ENCODE measurements at regions not wholly inside any gene's neighbourhood (a gene's known extent, or its start where the extent isn't known, plus 50 kb on each side); places are given as distances from the start of the nearest gene placed in this dataset.
"Not testable (repeated sequence)": the region's sequence is repeated elsewhere in the genome, so short reads cannot be mapped to it uniquely, and the experiment has no call there.

GRCh38 chr2:201568217-201568820, 75.0 kb downstream of the TMEM237 start:
- no peak for DNase-seq

DNA sequence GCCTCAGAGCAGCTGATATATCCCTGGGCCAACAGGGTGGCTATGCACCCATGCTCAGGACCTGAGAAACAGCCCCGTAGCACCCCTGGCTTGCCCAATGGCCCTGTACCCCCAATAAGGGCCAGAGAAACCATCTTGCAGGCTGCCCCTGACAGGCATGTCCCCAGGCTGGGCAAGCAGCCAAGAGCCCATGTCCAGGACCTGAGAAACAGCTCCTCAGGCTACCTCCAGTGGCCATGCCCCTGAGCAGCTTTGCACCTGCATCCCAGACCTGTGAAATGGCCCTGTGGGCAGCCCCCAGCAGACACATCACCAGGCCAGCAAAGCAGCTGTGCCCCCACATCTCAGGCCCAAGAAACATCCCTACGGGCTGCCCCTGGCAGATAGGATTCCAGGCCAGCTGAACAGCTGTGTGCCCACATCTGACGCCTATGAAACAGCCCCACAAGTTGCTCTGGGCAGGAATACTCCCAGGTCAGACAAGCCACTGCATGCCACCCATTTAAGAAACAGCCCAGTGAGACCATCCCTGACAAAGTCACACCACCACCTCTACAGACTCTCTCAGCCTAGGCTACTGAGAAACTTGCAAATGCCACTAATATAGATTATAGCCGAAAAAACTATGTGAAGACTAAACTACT, 84.1 kb downstream of the TMEM237 start:
- peak in 1 of 3 donors; percentile 6 for DNase-seq

- no peak for DNase-seq
These were observed 84.6 kb downstream of the TMEM237 start for GRCh38 chr2:201558665-201559064.

- DNase-seq = no peak
These were observed 85.1 kb downstream of the TMEM237 start for GRCh38 chr2:201558232-201558631.

DNA sequence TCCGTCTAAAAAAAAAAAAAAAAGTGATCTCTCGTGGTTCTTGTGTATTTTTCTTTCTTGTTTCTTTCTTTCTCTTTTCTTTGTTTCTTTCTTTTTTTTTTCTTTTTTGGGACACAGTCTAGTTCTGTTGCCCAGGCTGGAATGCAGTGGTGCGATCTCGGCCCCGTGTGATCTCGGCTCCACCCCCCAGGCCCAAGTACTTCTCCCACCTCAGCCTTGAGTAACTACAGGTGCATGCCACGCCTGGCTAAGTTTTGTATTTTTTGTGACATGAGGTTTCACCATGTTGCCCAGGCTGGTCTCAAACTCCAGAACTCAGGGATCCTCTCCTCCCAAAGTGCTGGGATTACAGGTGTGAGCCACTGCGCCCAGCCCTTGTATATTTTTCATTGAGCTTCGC, 91.4 kb downstream of the TMEM237 start:
- no peak for DNase-seq

GRCh38 chr2:201546576-201546975, 95.0 kb downstream of the STRADB start:
- DNase-seq = peak; percentile 11 to 54 (median 33)

DNA sequence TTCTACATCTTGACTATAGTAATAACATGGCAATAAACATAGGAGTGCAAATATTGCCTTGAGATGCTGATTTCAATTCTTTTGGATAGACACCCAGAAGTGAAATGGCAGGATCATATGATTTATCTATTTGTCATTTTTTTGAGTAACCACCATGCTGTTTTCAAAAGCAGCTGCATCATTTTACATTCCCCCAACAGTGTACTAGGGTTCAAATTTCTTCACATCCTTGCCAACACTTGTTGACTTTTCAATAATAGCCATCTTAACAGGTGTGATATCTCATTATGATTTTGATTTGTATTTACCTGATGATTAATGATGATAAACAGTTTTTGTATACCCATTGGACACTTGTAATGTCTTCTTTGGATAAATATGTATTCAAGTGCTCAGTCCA, 90.8 kb downstream of the STRADB start:
- no peak for DNase-seq

DNA sequence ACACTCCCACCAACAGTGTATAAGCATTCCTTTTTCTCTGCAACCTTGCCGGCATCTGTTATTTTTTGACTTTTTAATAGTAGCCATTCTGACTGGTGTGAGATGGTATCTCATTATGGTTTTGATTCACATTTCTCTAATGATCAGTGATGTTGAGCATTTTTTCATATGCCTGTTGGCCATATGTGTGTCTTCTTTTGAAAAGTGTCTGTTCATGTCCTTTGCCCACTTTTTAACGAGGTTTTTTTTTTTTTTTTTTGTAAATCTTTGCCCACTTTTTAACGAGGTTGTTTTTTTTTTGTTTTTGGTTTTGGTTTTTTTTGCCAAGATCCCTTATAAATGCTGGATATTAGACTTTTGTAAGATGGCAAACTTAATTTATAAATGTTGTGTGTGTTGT, 87.7 kb downstream of the STRADB start:
- DNase-seq = not testable (repeated sequence)

DNA sequence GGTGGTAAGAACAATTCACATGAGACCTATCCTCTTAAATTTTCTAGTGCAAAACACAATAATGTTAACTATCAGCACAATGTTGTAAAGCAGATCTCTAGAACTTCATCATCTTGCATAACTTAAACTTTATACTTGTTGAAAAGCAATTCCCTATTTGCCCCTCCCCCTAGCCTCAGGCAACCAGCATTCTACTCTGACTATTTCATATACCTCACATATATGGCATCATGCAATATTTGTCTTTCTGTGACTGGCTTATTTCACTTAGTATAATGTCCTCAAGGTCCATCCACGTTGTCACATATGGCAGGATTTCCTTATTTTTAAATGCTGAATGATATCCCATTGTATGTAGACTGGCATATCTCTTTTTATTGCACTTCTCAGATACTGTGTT, 86.5 kb downstream of the STRADB start:
- no peak for DNase-seq

- no peak for DNase-seq
These were observed 85.2 kb downstream of the STRADB start for GRCh38 chr2:201536754-201537153.

DNA sequence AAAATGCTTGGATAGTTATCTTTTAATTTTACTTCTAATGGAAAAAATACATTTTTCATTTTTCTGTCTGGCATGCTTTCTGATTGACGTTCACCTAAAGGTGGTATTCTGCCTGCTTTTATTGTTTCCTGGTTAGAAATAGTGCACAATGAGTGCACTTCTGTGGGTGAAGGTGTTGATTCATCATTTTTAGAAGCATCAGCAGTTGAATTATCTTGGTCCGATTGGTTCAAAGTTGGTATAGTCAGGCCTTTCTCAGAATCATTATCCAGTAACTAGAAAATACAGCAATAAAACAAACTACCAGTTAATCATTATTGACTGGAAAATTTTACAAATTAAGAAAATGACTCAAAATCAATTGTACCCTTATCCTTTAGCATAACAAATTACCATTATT, 84.5 kb downstream of the STRADB start:
- DNase-seq = no peak

- DNase-seq = peak in 1 of 3 donors; percentile 89
These were observed 81.3 kb downstream of the STRADB start for GRCh38 chr2:201532686-201533304.
